Activated T-helper 2 cell treated with anti-CD3 and anti-CD28 coated beads, Interferon-gamma antibody, Interleukin-2, Interleukin-4, amounts not matched to agents 10 μg/mL and 5 μg/mL and 100 μg/mL, durations not matched to agents 14 hours and 24 hours and 36 hours (primary cell): ENCODE measurements at regions not wholly inside any gene's neighbourhood (a gene's known extent, or its start where the extent isn't known, plus 50 kb on each side); places are given as distances from the start of the nearest gene placed in this dataset.

Experiments
- DNase-seq: peaks from one replicate; pipeline ENCODE4 v3.0.0; 2021; ENCODE audit warnings: low spot score
- H3K27ac Mint-ChIP-seq: one replicate; pipeline ENCODE4 v1.8.0; 2021; ENCODE audit warnings: mixed read lengths
- H3K27me3 Mint-ChIP-seq: one replicate; pipeline ENCODE4 v1.8.0; 2021; ENCODE audit warnings: low read depth, mixed read lengths
- H3K36me3 Mint-ChIP-seq: one replicate; pipeline ENCODE4 v1.8.0; 2021; ENCODE audit warnings: low read depth, mixed read lengths
- H3K4me1 Mint-ChIP-seq: one replicate; pipeline ENCODE4 v1.8.0; 2021; ENCODE audit warnings: low read depth, mixed read lengths
- H3K4me3 Mint-ChIP-seq: one replicate; pipeline ENCODE4 v1.8.0; 2021; ENCODE audit warnings: low read depth, mild to moderate bottlenecking, moderate library complexity, mixed read lengths
- H3K9me3 Mint-ChIP-seq: one replicate; pipeline ENCODE4 v1.8.0; 2021; ENCODE audit warnings: mixed read lengths
- intact Hi-C: fragments of 100-400 bp; cut with micrococcal nuclease; formaldehyde crosslinking; loops from one replicate; pipeline ENCODE4 v1.15.1; 2023

GRCh38 chr3:84806958-84807357, 151.8 kb upstream of the CADM2 start:
- Mint-ChIP-seq H3K4me1 (no peaks in the 10 kb centered on the region), H3K27ac (no peak overlapping the region), H3K4me3 (no peak overlapping the region), H3K9me3 (peaks cover 20% of the 10 kb centered on the region), H3K27me3 (no peaks in the 10 kb centered on the region), H3K36me3 (no peaks in the 10 kb centered on the region)
- intact Hi-C loops, result no loop called here
- DNase-seq, result no peak

- Mint-ChIP-seq H3K9me3 (peaks cover 40% of the 10 kb centered on the region), H3K27me3 (no peaks in the 10 kb centered on the region), H3K4me3 (no peak overlapping the region), H3K27ac (no peak overlapping the region), H3K36me3 (no peaks in the 10 kb centered on the region), H3K4me1 (no peaks in the 10 kb centered on the region)
- DNase-seq, result no peak
- intact Hi-C loops, result no loop called here
Measured at GRCh38 chr3:84820126-84820525, 138.7 kb upstream of the CADM2 start.

DNA sequence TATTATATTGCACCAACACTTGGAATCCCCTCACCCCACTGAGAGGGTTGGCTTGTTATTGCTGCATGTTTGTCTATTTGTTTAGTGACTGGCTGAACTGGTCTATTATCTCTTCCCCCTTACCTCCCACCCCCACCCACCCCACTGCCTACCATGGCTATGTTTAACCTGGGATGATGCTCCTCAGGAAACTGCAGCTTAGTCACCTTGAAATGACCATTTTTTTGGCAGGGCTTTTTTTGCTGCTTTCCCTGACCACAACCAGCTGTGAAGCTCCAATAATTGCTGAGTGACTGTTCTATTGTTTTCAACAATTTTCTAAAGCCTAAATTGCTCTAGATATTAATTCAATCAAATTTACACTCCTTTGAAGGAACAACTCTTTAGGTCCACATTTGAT, 137.9 kb upstream of the CADM2 start:
- intact Hi-C loops, result no loop called here
- DNase-seq, result no peak
- no peaks in the 10 kb centered on the region for H3K4me1 Mint-ChIP-seq
- H3K27me3 Mint-ChIP-seq, result no peaks in the 10 kb centered on the region
- no peak overlapping the region for H3K4me3 Mint-ChIP-seq
- H3K9me3 Mint-ChIP-seq, result peaks cover 43% of the 10 kb centered on the region
- H3K27ac Mint-ChIP-seq, result no peak overlapping the region
- no peaks in the 10 kb centered on the region for H3K36me3 Mint-ChIP-seq

DNA sequence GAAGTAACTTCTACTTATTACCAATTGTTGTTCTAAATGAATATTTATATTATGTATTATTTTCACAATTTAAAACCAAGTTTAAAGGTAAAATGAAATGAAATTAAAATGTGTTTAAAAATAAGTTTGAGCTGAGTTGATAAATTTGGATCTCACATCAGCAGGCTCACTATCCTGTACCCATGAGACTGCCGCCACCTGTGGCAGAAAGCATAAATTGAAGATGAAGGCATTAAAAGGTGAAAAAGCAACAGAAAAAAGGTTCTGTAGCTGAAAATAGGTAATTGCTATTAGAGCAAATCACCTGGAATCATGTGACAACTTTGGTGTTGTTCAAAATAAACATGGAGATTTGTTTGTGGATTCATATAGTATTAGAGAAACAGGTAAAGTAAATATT, 133.0 kb upstream of the CADM2 start:
- no peaks in the 10 kb centered on the region for H3K27me3 Mint-ChIP-seq
- H3K4me3 Mint-ChIP-seq, result no peak overlapping the region
- no peaks in the 10 kb centered on the region for H3K4me1 Mint-ChIP-seq
- no peak for DNase-seq
- H3K27ac Mint-ChIP-seq, result no peak overlapping the region
- H3K9me3 Mint-ChIP-seq, result peaks cover 26% of the 10 kb centered on the region
- intact Hi-C loops, result no loop called here
- H3K36me3 Mint-ChIP-seq, result no peaks in the 10 kb centered on the region

GRCh38 chr3:84830476-84830875, 128.3 kb upstream of the CADM2 start:
- H3K36me3 Mint-ChIP-seq, result no peaks in the 10 kb centered on the region
- H3K9me3 Mint-ChIP-seq, result peaks cover 13% of the 10 kb centered on the region
- H3K27me3 Mint-ChIP-seq, result no peaks in the 10 kb centered on the region
- no peak for DNase-seq
- H3K27ac Mint-ChIP-seq, result no peak overlapping the region
- intact Hi-C loops, result no loop called here
- H3K4me3 Mint-ChIP-seq, result no peak overlapping the region
- no peaks in the 10 kb centered on the region for H3K4me1 Mint-ChIP-seq

DNA sequence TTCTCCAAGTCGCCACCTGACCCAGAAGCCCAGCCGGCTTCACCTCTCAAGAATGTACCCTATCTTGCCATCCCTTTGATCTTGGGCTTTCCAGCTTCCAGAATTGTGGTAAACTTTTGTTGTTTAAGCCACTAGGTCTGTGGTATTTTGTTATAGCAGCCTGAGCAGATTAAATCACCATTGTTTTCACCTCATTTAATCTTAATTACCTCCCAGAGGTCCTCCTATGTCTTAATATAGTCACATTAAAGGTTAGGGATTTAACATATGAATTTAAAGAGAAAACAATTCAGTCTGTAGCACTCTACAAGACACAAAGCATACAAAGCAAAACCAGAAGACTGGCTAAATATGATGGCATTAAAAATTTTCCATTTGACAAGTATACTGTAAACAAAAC, 123.4 kb upstream of the CADM2 start:
- Mint-ChIP-seq H3K27ac (no peak overlapping the region), H3K27me3 (no peaks in the 10 kb centered on the region), H3K4me3 (no peak overlapping the region), H3K36me3 (no peaks in the 10 kb centered on the region), H3K9me3 (peaks cover 23% of the 10 kb centered on the region), H3K4me1 (no peaks in the 10 kb centered on the region)
- no peak for DNase-seq
- intact Hi-C loops, result no loop called here

- Mint-ChIP-seq H3K4me3 (no peak overlapping the region), H3K27ac (no peak overlapping the region), H3K27me3 (no peaks in the 10 kb centered on the region), H3K36me3 (no peaks in the 10 kb centered on the region), H3K9me3 (peaks cover 31% of the 10 kb centered on the region), H3K4me1 (no peaks in the 10 kb centered on the region)
- intact Hi-C loops, result no loop called here
- no peak for DNase-seq
Measured at GRCh38 chr3:84836961-84837360, 121.8 kb upstream of the CADM2 start.

- intact Hi-C loops, result no loop called here
- peaks cover 50% of the 10 kb centered on the region for H3K9me3 Mint-ChIP-seq
- no peaks in the 10 kb centered on the region for H3K27me3 Mint-ChIP-seq
- no peaks in the 10 kb centered on the region for H3K36me3 Mint-ChIP-seq
- DNase-seq, result no peak
- H3K27ac Mint-ChIP-seq, result no peak overlapping the region
- no peaks in the 10 kb centered on the region for H3K4me1 Mint-ChIP-seq
- H3K4me3 Mint-ChIP-seq, result no peak overlapping the region
Measured at GRCh38 chr3:84877092-84877491, 81.7 kb upstream of the CADM2 start.

DNA sequence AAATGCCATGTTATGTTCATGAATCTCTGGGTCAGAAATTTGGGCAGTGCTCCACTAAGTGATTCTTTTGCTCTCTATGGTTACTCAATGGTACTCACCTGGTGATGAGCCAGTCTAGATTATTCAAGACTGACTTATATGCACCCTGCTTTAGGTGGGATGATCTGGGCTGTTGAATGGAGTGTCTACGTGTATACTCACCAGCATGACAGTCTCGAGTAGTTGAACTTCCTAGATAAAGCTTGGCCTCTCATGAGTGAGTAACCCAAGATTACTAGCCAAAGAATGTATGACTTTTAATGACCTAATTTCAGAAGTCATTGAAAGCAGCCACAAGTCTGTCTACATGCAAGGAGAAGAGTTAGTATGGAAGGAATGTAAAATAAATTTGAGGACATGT, 77.5 kb upstream of the CADM2 start:
- Mint-ChIP-seq H3K27ac (no peak overlapping the region), H3K9me3 (peaks cover 39% of the 10 kb centered on the region), H3K4me1 (no peaks in the 10 kb centered on the region), H3K27me3 (no peaks in the 10 kb centered on the region), H3K36me3 (no peaks in the 10 kb centered on the region), H3K4me3 (no peak overlapping the region)
- DNase-seq, result no peak
- intact Hi-C loops, result no loop called here

DNA sequence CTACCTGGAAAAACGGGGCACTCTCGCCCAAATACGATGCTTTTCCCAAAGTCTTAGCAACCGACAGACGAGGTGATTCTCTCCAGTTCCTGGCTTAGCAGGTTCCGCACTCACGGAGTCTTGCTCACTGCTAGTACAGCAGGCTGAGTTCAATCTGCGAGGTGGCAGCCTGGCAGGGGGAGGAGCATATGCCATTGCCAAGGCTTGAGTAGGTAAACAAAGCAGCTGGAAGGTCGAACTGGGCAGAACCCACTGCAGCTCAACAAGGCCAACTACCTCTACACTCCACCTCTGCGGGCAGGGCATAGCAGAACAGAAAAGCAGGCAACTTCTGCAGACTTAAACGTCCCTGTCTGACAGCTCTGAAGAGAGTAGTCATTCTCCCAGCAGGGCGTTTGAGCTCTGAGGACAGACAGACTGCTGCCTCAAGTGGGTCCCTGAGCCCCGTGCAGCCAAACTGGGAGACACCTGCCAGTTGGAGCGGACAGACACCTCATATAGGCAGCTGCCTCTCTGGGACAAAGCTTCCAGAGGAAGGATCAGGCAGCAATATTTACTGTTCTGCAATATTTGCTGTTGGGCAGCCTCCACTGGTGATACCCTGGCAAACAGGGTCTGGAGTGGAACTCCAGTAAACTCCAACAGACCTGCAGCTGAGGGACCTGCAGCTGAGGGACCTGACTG, 73.4 kb upstream of the CADM2 start:
- H3K9me3 Mint-ChIP-seq, result peaks cover 31% of the 10 kb centered on the region
- no peaks in the 10 kb centered on the region for H3K4me1 Mint-ChIP-seq
- H3K36me3 Mint-ChIP-seq, result no peaks in the 10 kb centered on the region
- intact Hi-C loops, result no loop called here
- no peaks in the 10 kb centered on the region for H3K27me3 Mint-ChIP-seq
- H3K27ac Mint-ChIP-seq, result no peak overlapping the region
- no peak for DNase-seq
- H3K4me3 Mint-ChIP-seq, result no peak overlapping the region

GRCh38 chr3:84891851-84892250, 66.9 kb upstream of the CADM2 start:
- Mint-ChIP-seq H3K27ac (no peak overlapping the region), H3K9me3 (peaks cover 30% of the 10 kb centered on the region), H3K36me3 (no peaks in the 10 kb centered on the region), H3K4me3 (no peak overlapping the region), H3K27me3 (no peaks in the 10 kb centered on the region), H3K4me1 (no peaks in the 10 kb centered on the region)
- intact Hi-C loops, result no loop called here
- DNase-seq, result no peak

- intact Hi-C loops, result no loop called here
- DNase-seq, result no peak
- no peaks in the 10 kb centered on the region for H3K27me3 Mint-ChIP-seq
- peaks cover 32% of the 10 kb centered on the region for H3K9me3 Mint-ChIP-seq
- no peak overlapping the region for H3K27ac Mint-ChIP-seq
- no peaks in the 10 kb centered on the region for H3K4me1 Mint-ChIP-seq
- H3K36me3 Mint-ChIP-seq, result no peaks in the 10 kb centered on the region
- H3K4me3 Mint-ChIP-seq, result no peak overlapping the region
Measured at GRCh38 chr3:84893211-84893610, 65.6 kb upstream of the CADM2 start.

GRCh38 chr3:84904212-84904611, 54.6 kb upstream of the CADM2 start:
- no peaks in the 10 kb centered on the region for H3K36me3 Mint-ChIP-seq
- H3K4me3 Mint-ChIP-seq, result no peak overlapping the region
- H3K4me1 Mint-ChIP-seq, result no peaks in the 10 kb centered on the region
- no peaks in the 10 kb centered on the region for H3K27me3 Mint-ChIP-seq
- no peak for DNase-seq
- H3K27ac Mint-ChIP-seq, result no peak overlapping the region
- intact Hi-C loops, result no loop called here
- H3K9me3 Mint-ChIP-seq, result peaks cover 29% of the 10 kb centered on the region
